GM18520 (cell line): ENCODE measurements at regions not wholly inside any gene's neighbourhood (a gene's known extent, or its start where the extent isn't known, plus 50 kb on each side); places are given as distances from the start of the nearest gene placed in this dataset.

Source experiments
- ATAC-seq: cut with Tn5 transposase; IDR thresholded peaks from one replicate; pipeline ENCODE4 v1.9.1; 2021; ENCODE audit not compliant: unreplicated experiment

GRCh38 chr13:40136896-40137295, 481.4 kb downstream of the COG6 start:
- no peak for ATAC-seq

GRCh38 chr13:40137400-40137799, 481.9 kb downstream of the COG6 start:
- ATAC-seq, result peak; percentile 56

GRCh38 chr13:40139896-40140520, 484.5 kb downstream of the COG6 start:
- no peak for ATAC-seq

- no peak for ATAC-seq
Measured at GRCh38 chr13:40141859-40142555, 486.5 kb downstream of the COG6 start.

- no peak for ATAC-seq
Measured at GRCh38 chr13:40143106-40143505, 487.6 kb downstream of the COG6 start.

- no peak for ATAC-seq
Measured at GRCh38 chr13:40143559-40143958, 488.1 kb downstream of the COG6 start.

- no peak for ATAC-seq
Measured at GRCh38 chr13:40145139-40145538, 489.7 kb downstream of the COG6 start.

- no peak for ATAC-seq
Measured at GRCh38 chr13:40146063-40146462, 490.6 kb downstream of the COG6 start.

- ATAC-seq, result no peak
Measured at GRCh38 chr13:40146611-40147117, 491.2 kb downstream of the COG6 start.

GRCh38 chr13:40148101-40148500, 492.6 kb downstream of the COG6 start:
- ATAC-seq, result no peak

GRCh38 chr13:40148742-40149141, 493.3 kb downstream of the COG6 start:
- no peak for ATAC-seq

GRCh38 chr13:40149611-40150274, 494.3 kb downstream of the COG6 start:
- ATAC-seq, result no peak

GRCh38 chr13:40151673-40152072, 496.2 kb downstream of the COG6 start:
- no peak for ATAC-seq

GRCh38 chr13:40152145-40152544, 496.7 kb downstream of the COG6 start:
- ATAC-seq, result no peak

GRCh38 chr13:40152922-40153321, 497.5 kb downstream of the COG6 start:
- ATAC-seq, result no peak

GRCh38 chr13:40153516-40153915, 498.1 kb downstream of the COG6 start:
- no peak for ATAC-seq

- no peak for ATAC-seq
Measured at GRCh38 chr13:40155201-40155600, 499.7 kb downstream of the COG6 start.

GRCh38 chr13:40158218-40158617, 502.8 kb downstream of the COG6 start:
- no peak for ATAC-seq

GRCh38 chr13:40158757-40159156, 503.3 kb downstream of the COG6 start:
- ATAC-seq, result no peak

GRCh38 chr13:40159736-40160135, 504.3 kb downstream of the COG6 start:
- ATAC-seq, result no peak

- ATAC-seq, result no peak
Measured at GRCh38 chr13:40160618-40161350, 505.3 kb downstream of the COG6 start.
